H9 (cell line): ENCODE measurements at regions not wholly inside any gene's neighbourhood (a gene's known extent, or its start where the extent isn't known, plus 50 kb on each side); places are given as distances from the start of the nearest gene placed in this dataset.

Experiments used
- DNase-seq: peaks from one replicate; pipeline ENCODE4 v3.0.0-alpha.2; 2017
- H2AFZ ChIP-seq: one replicate; pipeline ENCODE4 v1.6.1; 2013; ENCODE audit warnings: mild to moderate bottlenecking, low read length, control low read depth, moderate library complexity
- H2AK5ac ChIP-seq: 2 replicates; pipeline ENCODE4 v1.6.1; 2013; ENCODE audit warnings: low read length, control low read depth, mixed read lengths; ENCODE audit not compliant: insufficient read length
- H2BK120ac ChIP-seq: one replicate; pipeline ENCODE4 v1.6.1; 2013; ENCODE audit warnings: low read depth, mild to moderate bottlenecking, low read length, control low read depth, inconsistent platforms; ENCODE audit not compliant: poor library complexity, severe bottlenecking
- H2BK12ac ChIP-seq: 2 replicates; pipeline ENCODE4 v1.6.1; 2013; ENCODE audit warnings: low read length, control low read depth, mixed read lengths, low read depth; ENCODE audit not compliant: insufficient read length
- H2BK15ac ChIP-seq: 2 replicates; pipeline ENCODE4 v1.6.1; 2013; ENCODE audit warnings: low read depth, low read length, control low read depth
- H2BK20ac ChIP-seq: one replicate; pipeline ENCODE4 v1.6.1; 2013; ENCODE audit warnings: low read depth, mild to moderate bottlenecking, low read length, control low read depth, inconsistent platforms; ENCODE audit not compliant: poor library complexity, severe bottlenecking
- H2BK5ac ChIP-seq: 2 replicates; pipeline ENCODE4 v1.6.1; 2013; ENCODE audit warnings: low read length, control low read depth, mixed read lengths; ENCODE audit not compliant: insufficient read length
- H3K14ac ChIP-seq: 2 replicates; pipeline ENCODE4 v1.6.1; 2013; ENCODE audit warnings: low read length, control low read depth; ENCODE audit not compliant: insufficient read depth
- H3K18ac ChIP-seq: 2 replicates; pipeline ENCODE4 v1.6.1; 2013; ENCODE audit warnings: low read depth, mild to moderate bottlenecking, mixed read lengths, low read length, control low read depth; ENCODE audit not compliant: insufficient read length
- H3K23ac ChIP-seq: 2 replicates; pipeline ENCODE4 v1.6.1; 2013; ENCODE audit warnings: low read length, control low read depth, mixed read lengths, low read depth; ENCODE audit not compliant: insufficient read length
- H3K23me2 ChIP-seq: 2 replicates; pipeline ENCODE4 v1.6.1; 2013; ENCODE audit warnings: low read depth, mild to moderate bottlenecking, mixed read lengths, low read length, control low read depth; ENCODE audit not compliant: insufficient read length, poor library complexity, severe bottlenecking
- H3K27ac ChIP-seq: 2 replicates; pipeline ENCODE4 v1.5.1; 2013; ENCODE audit warnings: low read length, control low read depth, mixed read lengths, low read depth; ENCODE audit not compliant: insufficient read length
- H3K27me3 ChIP-seq: 2 replicates; pipeline ENCODE4 v1.6.1; 2013; ENCODE audit warnings: low read length, control low read depth, inconsistent platforms; ENCODE audit not compliant: insufficient read depth
- H3K4ac ChIP-seq: 2 replicates; pipeline ENCODE4 v1.6.1; 2013; ENCODE audit warnings: low read depth, mild to moderate bottlenecking, control low read depth, inconsistent platforms, low read length, moderate library complexity
- H3K4me1 ChIP-seq: 2 replicates; pipeline ENCODE4 v1.6.1; 2013; ENCODE audit warnings: low read length, control low read depth, inconsistent platforms; ENCODE audit not compliant: insufficient read depth
- H3K4me2 ChIP-seq: 2 replicates; pipeline ENCODE4 v1.6.1; 2013; ENCODE audit warnings: low read length, control low read depth, mixed read lengths; ENCODE audit not compliant: insufficient read length, insufficient read depth
- H3K56ac ChIP-seq: 2 replicates; pipeline ENCODE4 v1.6.1; 2013; ENCODE audit warnings: low read depth, mild to moderate bottlenecking, mixed read lengths, low read length, control low read depth; ENCODE audit not compliant: insufficient read length
- H3K79me1 ChIP-seq: 2 replicates; pipeline ENCODE4 v1.6.1; 2013; ENCODE audit warnings: low read depth, mild to moderate bottlenecking, moderate library complexity, low read length, control low read depth, inconsistent platforms; ENCODE audit not compliant: insufficient read depth, poor library complexity, severe bottlenecking
- H3K79me2 ChIP-seq: 2 replicates; pipeline ENCODE4 v1.6.1; 2013; ENCODE audit warnings: low read length, control low read depth, inconsistent platforms; ENCODE audit not compliant: insufficient read depth
- H3K9ac ChIP-seq: 2 replicates; pipeline ENCODE4 v1.6.1; 2013; ENCODE audit warnings: low read length, control low read depth, mixed read lengths; ENCODE audit not compliant: insufficient read length; ENCODE audit errors: extremely low read depth
- H3K9me3 ChIP-seq: one replicate; pipeline ENCODE4 v1.6.1; 2013; ENCODE audit warnings: low read depth, low read length, inconsistent platforms; ENCODE audit not compliant: control insufficient read depth
- H3T11ph ChIP-seq: one replicate; pipeline ENCODE4 v1.6.1; 2013; ENCODE audit warnings: mild to moderate bottlenecking, low read length, control low read depth, inconsistent platforms
- H4K20me1 ChIP-seq: one replicate; pipeline ENCODE4 v1.6.1; 2013; ENCODE audit not compliant: control insufficient read depth, insufficient read length, insufficient read depth
- H4K5ac ChIP-seq: 2 replicates; pipeline ENCODE4 v1.6.1; 2013; ENCODE audit warnings: low read depth, mild to moderate bottlenecking, mixed read lengths, low read length, control low read depth; ENCODE audit not compliant: insufficient read length
- H4K8ac ChIP-seq: replicated peaks from 2 replicates; pipeline ENCODE4 v1.6.1; 2013; ENCODE audit warnings: low read length, control low read depth, mixed read lengths, low read depth; ENCODE audit not compliant: insufficient read length
- H4K91ac ChIP-seq: 2 replicates; pipeline ENCODE4 v1.6.1; 2013; ENCODE audit warnings: low read depth, mild to moderate bottlenecking, moderate library complexity, mixed read lengths, low read length, control low read depth; ENCODE audit not compliant: insufficient read length
- H3K27ac Mint-ChIP-seq, 3 experiments: 2 replicates in 2 of 3; 3 replicates in 1 of 3; pipeline ENCODE4 v1.8.0; 2020 to 2021; ENCODE audit warnings: mixed read lengths in 3 of 3, mild to moderate bottlenecking in 1 of 3, moderate library complexity in 1 of 3
- H3K27me3 Mint-ChIP-seq: 2 replicates; pipeline ENCODE4 v1.8.0; 2021; ENCODE audit warnings: low read depth, mild to moderate bottlenecking, moderate library complexity, mixed read lengths
- H3K36me3 Mint-ChIP-seq, 3 experiments: 2 replicates in 2 of 3; 3 replicates in 1 of 3; pipeline ENCODE4 v1.8.0; 2020 to 2021; ENCODE audit warnings: low read depth in 3 of 3, mixed read lengths in 3 of 3; ENCODE audit not compliant: insufficient read depth in 1 of 3
- H3K4me1 Mint-ChIP-seq, 2 experiments: 2 replicates each; pipeline ENCODE4 v1.8.0; 2020; ENCODE audit warnings: mixed read lengths in 2 of 2
- H3K4me3 Mint-ChIP-seq, 2 experiments: 2 replicates in 1 of 2; 3 replicates in 1 of 2; pipeline ENCODE4 v1.8.0; 2020 to 2021; ENCODE audit warnings: mild to moderate bottlenecking in 2 of 2, mixed read lengths in 2 of 2, moderate library complexity in 1 of 2
- H3K9me3 Mint-ChIP-seq, 2 experiments: 2 replicates in 1 of 2; 3 replicates in 1 of 2; pipeline ENCODE4 v1.8.0; 2020; ENCODE audit warnings: mild to moderate bottlenecking in 2 of 2, mixed read lengths in 2 of 2, moderate library complexity in 1 of 2
- WGBS: extraction: QIAGEN DNeasy Blood & Tissue Kit; methylation state at CpG from one replicate; pipeline ENCODE4 v1.1.7; 2013; ENCODE audit warnings: missing lambda C conversion rate, low lambda C conversion rate, mixed read lengths; ENCODE audit not compliant: insufficient read length; ENCODE audit errors: extremely low coverage; 5-methylcytosine and 5-hydroxymethylcytosine counted together
- TF ChIP-seq, protein P1 (sequence below): fragments of 200-600 bp; sonication (generic); conservative IDR thresholded peaks from 3 replicates; pipeline ENCODE4 v1.8.0; 2021; ENCODE audit warnings: antibody characterized with exemption, mild to moderate bottlenecking

DNA sequence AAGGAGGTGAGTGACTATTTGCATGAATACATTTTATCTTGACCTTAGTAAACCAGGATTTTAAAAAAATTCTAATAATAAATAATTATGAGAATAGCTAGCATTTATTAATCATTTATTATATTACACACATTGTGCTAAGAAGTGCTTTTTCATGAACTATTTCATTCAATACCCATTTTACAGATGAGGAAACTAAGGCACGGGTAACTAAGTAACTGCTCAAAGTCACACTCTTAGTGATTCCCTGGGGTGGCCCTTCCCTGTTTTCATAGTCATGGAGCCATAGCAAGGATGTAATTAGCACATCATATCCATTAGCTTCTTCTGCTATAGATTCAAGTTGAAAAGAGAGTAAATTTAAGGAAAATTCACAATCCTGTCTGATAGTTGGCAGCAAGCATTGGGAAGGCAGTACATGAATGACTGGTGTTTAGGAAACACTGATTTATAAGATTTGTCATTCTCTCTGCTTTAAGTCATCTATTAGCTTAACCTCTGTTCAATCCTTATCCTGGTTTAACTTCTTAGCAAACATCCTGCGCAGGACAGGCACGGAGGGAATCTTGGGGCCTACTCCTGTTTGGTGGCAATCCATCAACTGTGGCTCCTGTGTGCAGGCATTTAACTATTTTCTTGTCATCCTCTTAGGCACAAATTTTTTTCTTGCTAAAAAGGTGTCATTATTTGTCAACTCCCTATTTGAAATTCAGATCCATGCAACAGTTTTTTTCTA, 68.3 kb downstream of the RIN2 start:
- peaks cover 8 to 12% of the 10 kb centered on the region in 2 experiments for H3K4me1 Mint-ChIP-seq
- no peaks in the 10 kb centered on the region for H3K23me2 ChIP-seq
- no peak overlapping the region for H3K18ac ChIP-seq
- no peaks in the 10 kb centered on the region for H3K79me1 ChIP-seq
- no peak overlapping the region for H2BK20ac ChIP-seq
- no peak overlapping the region for H4K91ac ChIP-seq
- H3K9ac ChIP-seq: no peak overlapping the region
- no peak overlapping the region for H3K4me3 Mint-ChIP-seq
- no peak overlapping the region for H2BK12ac ChIP-seq
- no peak overlapping the region for H3K4me2 ChIP-seq
- no peak overlapping the region for H3T11ph ChIP-seq
- TF ChIP-seq, protein P1, sequence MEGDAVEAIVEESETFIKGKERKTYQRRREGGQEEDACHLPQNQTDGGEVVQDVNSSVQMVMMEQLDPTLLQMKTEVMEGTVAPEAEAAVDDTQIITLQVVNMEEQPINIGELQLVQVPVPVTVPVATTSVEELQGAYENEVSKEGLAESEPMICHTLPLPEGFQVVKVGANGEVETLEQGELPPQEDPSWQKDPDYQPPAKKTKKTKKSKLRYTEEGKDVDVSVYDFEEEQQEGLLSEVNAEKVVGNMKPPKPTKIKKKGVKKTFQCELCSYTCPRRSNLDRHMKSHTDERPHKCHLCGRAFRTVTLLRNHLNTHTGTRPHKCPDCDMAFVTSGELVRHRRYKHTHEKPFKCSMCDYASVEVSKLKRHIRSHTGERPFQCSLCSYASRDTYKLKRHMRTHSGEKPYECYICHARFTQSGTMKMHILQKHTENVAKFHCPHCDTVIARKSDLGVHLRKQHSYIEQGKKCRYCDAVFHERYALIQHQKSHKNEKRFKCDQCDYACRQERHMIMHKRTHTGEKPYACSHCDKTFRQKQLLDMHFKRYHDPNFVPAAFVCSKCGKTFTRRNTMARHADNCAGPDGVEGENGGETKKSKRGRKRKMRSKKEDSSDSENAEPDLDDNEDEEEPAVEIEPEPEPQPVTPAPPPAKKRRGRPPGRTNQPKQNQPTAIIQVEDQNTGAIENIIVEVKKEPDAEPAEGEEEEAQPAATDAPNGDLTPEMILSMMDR: no peak
- no peak overlapping the region; a peak in 1 of 7 replicates for H3K27ac Mint-ChIP-seq
- no peak overlapping the region for H2AK5ac ChIP-seq
- no peak for DNase-seq
- no peak overlapping the region for H4K8ac ChIP-seq
- no peak overlapping the region for H3K23ac ChIP-seq
- H3K27me3 ChIP-seq: no peaks in the 10 kb centered on the region
- no peak overlapping the region for H3K14ac ChIP-seq
- no peaks in the 10 kb centered on the region for H3K36me3 Mint-ChIP-seq
- no peaks in the 10 kb centered on the region; a peak in 1 of 5 replicates for H3K9me3 Mint-ChIP-seq
- no CpG with 5 or more reads among the region's 3 CpGs for WGBS
- no peak overlapping the region for H2BK120ac ChIP-seq
- H3K4me1 ChIP-seq: no peaks in the 10 kb centered on the region; the same call in 1 of the 2 replicates
- H4K20me1 ChIP-seq: no peaks in the 10 kb centered on the region
- no peak overlapping the region for H2AFZ ChIP-seq
- H3K56ac ChIP-seq: no peak overlapping the region
- no peaks in the 10 kb centered on the region for H3K9me3 ChIP-seq
- no peaks in the 10 kb centered on the region for H3K79me2 ChIP-seq
- H3K27me3 Mint-ChIP-seq: peaks cover 2% of the 10 kb centered on the region; the same call in 1 of the 2 replicates
- H4K5ac ChIP-seq: no peak overlapping the region
- no peak overlapping the region for H2BK5ac ChIP-seq
- H2BK15ac ChIP-seq: no peak overlapping the region
- H3K27ac ChIP-seq: no peak overlapping the region
- H3K4ac ChIP-seq: no peak overlapping the region
